TTC549 (cell line): ENCODE measurements at regions not wholly inside any gene's neighbourhood (a gene's known extent, or its start where the extent isn't known, plus 50 kb on each side); places are given as distances from the start of the nearest gene placed in this dataset.
"Not testable (repeated sequence)": the region's sequence is repeated elsewhere in the genome, so short reads cannot be mapped to it uniquely, and the experiment has no call there.

Source experiments
- FAIRE-seq: peaks from 2 replicates; lab custom pipeline; 2012; peaks lifted over from hg19 to GRCh38; lab: Jason Lieb, UNC

DNA sequence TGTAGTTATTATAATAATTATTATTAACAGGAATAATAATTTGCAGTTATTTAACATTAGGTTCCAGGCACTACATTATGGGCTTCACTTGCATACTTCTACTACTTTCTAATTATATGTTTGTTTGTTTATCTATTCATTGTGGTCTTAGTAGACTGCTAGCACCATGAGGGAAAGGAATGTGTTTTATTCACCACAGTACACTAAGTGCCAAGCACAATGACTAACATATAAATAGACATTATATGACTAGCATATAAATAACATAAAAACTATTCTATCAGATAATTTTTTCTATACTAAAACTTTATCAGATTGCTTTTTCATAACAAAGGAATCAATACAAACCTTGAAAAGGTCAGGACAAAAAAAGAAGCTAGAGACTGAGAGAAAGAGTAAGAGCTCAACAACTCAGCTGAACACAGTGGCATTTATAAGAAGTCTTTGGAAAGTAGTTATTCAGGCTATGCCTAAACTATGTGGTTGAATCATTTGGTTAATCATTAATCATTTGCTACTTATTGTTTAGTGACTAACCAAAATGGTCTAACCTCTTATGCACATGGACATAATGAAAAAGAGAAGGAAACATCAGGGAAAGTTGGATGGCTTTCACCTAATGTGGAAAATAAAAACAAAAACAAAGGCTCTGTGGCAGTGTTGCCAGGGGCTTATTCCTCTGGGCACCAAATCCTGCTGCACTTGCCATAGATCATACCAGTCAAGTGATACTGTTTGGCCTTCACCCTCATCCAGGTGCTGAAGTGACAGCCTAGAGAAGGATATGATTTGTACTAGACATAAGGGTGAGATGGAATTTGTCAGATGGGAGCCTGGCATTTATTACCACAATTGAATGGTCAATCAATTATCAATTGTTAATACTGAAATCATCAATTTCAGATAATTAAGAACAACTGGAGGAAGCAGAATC lies 174.9 kb downstream of the ETAA1 start:
- FAIRE-seq: no peak

DNA sequence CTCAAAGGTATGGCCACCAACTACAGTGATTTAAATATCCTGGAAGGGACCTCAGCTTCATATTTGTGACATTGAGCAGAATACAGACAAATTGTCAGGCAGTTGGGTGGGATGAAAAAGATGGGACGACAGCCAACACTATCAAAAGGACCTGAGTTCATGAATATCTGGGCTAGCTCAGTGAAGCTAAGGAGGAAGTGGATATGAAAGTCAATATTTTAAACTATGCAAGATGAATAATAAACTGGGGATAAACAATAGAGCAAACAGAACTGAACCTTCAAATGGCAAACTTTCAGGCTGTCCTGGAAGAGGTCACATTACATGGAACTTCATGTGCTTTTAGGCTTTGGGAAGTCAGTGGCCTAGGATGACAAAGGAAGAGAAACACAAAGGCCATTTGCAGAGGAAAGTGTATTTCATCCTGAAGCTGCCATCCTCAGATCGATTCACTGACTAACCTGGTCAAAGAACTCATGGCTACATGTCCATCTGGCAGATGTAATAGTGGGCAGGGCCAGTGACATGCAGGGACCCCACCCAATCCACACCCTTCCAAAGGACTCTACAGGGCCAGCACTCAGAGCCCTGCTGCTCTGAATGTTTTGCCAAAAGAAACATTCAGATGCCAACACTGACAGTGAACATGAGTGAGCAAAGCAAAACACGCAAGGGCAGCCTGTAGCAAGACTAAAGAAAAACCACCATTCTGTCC lies 175.7 kb downstream of the ETAA1 start:
- no peak for FAIRE-seq

DNA sequence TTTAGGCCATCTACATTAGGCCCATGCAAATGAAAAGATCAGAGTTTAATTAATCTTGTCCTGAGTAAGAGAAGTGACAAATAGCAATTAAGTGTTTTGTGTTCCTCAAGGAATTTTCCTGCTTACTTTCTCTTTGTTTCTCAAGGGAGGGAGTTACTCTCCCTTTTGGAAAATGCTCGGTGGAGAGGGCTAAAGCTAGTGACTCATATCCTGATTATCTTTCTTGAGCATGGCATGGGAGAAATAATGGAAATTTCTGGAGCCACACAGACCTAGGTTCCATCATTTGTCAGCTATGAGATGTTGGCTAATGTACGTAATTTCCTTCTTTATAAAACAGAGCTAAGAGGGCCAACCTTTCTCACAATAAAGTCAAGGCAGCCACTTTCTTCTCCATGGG lies 177.1 kb downstream of the ETAA1 start:
- no peak for FAIRE-seq

DNA sequence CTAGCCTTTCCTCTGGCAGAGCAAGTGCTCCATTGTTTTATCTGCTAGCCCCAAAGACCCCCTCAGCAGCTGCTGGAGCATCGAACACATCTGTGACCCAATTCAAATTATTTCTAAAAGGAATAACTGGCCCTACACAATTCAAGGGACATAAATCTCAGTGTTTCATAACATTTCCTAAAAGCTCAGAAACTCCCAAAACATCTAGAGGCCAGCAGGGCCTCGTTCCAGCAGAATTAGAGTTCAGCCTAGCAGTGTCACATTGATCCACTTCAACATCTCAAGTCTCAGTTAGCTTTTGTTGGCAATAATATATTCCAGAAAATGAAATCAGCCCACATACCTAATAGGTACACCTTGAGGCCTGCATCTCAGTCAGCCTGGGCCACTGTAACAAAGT lies 179.1 kb downstream of the ETAA1 start:
- no peak for FAIRE-seq

DNA sequence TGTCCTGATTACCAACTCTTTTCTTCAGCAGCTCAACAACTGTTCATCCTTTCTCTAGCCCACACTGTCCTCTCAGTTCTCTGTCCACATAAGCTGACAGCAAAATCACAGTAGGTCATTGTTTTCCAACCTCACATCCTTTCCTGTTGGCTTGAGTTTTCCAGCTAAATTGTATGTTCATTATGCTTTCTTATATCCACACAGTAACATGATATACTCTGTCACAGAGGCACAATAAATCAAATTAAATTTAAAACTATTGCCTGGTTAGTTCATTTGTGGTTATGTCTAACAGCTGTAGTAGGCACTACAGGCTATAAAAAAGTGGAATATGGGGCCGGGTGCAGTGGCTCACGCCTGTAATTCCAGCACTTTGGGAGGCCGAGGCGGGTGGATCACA lies 179.9 kb downstream of the ETAA1 start:
- no peak for FAIRE-seq

DNA sequence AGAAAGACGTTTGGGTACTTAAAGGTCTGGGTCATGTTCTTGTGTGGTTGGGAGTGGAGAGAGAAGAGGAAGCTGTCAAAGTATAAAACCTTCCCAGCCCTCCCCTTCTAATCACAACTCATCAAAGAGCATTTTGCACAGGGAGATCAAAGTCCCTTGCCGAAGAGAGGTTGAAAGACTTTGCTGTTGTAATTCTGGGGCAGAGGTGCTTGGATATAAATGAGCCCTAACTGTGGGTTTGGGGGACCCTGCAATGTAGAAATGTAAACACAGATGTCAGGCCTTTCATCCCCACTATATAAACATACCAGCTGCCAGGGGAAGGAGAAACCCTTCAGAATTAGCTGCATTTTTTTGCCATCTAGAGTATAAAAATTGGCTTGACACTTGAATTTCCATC lies 182.1 kb downstream of the ETAA1 start:
- FAIRE-seq: no peak

DNA sequence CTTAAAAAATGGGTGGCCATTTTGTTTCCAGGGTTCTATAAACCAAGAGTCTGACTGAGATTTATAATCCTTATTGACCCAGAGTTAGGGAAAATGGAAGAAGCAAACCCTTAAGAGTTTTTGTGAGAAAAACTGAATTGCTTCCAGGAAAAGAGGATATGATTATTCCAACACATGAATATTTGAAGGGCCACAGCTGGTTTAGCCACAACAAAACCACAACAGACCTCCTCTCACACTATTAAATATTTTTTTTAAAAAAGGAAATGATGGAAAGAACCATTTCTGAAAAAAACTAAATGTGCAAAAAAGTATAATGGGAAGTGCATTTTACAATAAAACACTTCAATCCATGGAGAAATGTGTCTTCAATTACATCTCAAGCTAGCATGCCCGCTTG lies 182.7 kb downstream of the ETAA1 start:
- FAIRE-seq: no peak

GRCh38 chr2:67581751-67582150 lies 184.6 kb downstream of the ETAA1 start:
- no peak for FAIRE-seq

GRCh38 chr2:67583185-67583584 lies 186.1 kb downstream of the ETAA1 start:
- no peak for FAIRE-seq

DNA sequence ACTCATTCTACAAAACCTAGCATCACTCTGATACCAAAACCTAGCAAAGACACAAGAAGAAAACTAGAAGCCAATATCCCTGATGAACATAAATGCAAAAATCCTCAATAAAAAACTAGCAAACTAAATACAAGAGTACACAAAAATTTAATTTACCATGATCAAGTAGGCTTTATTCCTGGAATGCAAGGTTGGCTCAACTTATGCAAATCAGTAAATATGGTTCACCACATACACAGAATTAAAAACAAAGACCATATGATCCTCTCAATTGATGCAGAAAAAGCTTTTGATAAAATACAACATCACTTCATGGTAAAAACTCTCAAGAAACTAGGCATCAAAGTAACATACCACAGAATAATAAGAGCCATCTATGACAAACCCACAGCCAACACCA lies 188.3 kb downstream of the ETAA1 start:
- no peak for FAIRE-seq

DNA sequence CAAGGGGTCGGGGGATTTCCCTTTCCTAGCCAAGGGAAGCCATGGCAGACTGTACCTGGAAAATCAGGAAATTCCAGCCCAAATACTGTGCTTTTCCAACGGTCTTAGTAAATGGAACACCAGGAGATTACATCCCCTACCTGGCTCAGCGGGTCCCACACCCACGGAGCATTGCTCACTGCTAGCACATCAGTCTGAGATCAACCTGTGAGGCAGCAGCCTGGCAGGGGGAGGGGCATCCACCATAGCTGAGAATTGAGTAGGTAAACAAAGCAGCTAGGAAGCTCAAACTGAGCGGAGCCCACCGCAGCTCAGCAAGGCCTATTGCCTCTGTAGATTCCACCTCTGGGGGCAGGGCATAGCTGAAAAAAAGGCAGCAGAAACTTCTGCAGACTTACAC lies 192.0 kb downstream of the ETAA1 start:
- not testable (repeated sequence) for FAIRE-seq

DNA sequence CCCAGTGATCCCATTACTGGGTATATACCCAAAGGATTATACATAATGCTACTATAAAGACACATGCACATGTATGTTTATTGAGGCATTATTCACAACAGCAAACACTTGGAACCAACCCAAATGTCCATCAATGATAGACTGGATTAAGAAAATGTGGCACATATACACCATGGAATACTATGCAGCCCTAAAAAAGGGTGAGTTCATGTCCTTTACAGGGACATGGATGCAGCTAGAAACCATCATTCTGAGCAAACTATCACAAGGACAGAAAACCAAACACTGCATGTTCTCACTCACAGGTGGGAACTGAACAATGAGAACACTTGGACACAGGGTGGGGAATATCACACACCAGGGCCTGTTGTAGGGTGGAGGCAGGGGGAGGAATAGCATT lies 197.4 kb downstream of the ETAA1 start:
- FAIRE-seq: not testable (repeated sequence)

DNA sequence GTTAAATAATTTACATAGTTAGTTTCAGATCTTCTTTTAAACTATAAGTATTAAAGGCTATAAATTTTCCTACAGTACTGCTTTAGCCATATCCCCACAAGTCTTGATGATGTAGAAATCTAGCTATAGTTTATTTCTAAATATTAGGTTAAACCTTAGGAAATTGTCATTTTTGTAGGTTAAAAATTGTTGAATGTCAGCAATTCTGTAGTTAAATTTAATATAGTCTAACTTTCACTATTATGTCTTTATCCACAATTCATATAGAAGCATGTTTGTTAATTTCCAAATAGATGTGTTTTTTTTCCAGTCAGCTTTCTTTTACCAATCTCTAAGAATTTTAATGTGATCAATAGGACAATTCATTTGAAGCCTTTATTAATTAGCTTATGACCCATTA lies 199.7 kb downstream of the ETAA1 start:
- FAIRE-seq: no peak

GRCh38 chr2:67599561-67599960 lies 202.4 kb downstream of the ETAA1 start:
- FAIRE-seq: no peak

DNA sequence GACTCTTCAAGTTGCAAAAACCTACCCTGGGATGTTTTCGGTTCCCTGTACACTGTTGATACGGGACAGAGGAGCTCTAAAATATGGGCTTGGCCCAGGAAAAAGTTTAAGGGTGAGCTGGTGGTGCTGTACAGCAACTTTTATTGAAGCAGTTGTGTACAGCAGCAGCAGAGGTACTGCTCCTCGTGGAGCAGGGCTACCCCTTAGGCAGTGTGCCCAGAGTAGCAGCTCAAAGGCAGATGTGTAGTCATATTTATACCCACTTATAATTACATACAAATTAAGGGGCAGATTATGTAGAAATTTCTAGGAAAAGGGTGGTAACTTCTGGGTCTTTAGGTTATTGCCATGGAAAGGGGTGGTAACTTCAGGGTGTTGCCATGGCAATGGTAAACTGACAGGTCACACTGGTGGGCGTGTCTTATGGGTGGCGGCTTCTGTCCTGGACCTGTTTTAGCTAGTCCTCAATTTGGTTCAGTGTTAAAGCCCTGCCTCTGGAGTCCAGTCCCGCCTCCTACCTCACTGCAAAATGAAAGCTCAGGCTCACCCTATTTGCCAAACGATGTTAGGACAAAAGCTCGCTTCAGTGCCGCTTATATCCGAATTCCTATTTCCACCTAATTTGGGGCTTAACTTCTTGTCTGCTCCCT lies 203.2 kb downstream of the ETAA1 start:
- FAIRE-seq: no peak

DNA sequence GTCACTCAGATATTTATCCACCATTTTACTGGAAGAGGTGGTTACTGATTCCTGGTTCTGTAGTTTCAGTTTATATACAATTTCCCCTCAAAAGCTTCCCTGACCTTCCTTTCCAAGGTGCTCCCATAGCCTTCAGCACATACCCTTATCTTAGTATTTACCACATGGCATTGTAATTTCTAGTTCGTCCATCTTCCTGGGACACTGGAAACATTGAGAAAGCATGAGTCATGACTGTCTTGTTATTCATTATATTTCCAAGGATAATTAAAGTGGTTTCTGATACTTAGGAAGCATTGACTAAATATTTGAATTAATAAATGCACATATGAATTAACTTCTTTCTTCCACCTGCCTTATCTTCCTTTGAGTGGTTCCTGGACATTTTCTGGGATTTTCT lies 203.8 kb downstream of the ETAA1 start:
- no peak for FAIRE-seq

GRCh38 chr2:67604360-67604759 lies 207.2 kb downstream of the ETAA1 start:
- FAIRE-seq: no peak

- FAIRE-seq: no peak
These were observed 215.5 kb downstream of the ETAA1 start for GRCh38 chr2:67612576-67613042.

DNA sequence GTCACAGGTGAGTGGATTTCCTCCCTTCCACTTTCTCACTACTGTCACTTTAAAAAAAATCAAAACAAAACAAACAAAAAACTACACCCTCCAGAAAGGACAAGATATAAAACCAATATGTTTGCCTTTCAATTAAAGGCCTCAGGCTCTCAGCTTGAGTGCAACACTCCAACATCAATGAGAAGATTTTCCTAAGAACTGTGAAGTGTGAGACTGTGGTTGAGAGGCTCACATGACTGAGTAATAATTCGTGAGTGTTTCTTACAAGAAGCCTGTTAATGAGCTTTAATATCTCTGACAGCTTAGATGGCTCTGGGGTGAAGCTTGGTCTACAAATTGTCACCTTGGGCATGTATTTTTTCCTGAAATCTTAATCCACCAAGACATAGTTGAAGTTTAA lies 216.1 kb downstream of the ETAA1 start:
- FAIRE-seq: no peak

GRCh38 chr2:67614454-67614853 lies 217.3 kb downstream of the ETAA1 start:
- FAIRE-seq: no peak

DNA sequence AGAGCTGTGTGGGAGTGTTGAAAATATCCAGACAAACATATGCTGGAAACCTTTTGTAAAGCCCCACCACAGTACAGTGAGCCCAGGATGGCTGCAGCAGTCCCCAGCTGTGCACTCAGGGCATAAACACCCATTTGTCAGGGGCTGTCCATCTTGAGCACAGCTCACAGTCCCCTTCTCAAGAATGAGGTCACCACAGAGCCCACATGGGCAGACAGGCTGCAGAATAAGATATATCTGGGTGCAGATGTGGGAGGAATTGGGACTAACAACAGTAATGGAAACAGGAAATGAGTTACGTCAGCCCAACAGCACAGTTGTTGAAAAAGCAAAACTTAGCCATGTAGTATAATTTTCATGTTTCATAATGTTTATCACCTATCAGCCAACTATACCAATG lies 219.6 kb downstream of the ETAA1 start:
- FAIRE-seq: no peak

GRCh38 chr2:67619204-67619603 lies 222.1 kb downstream of the ETAA1 start:
- FAIRE-seq: no peak

GRCh38 chr2:67623741-67624140 lies 226.6 kb downstream of the ETAA1 start:
- not testable (repeated sequence) for FAIRE-seq
